HUDEP-2 (cell line): ENCODE measurements at regions not wholly inside any gene's neighbourhood (a gene's known extent, or its start where the extent isn't known, plus 50 kb on each side); places are given as distances from the start of the nearest gene placed in this dataset.
A peak's percentile ranks its signal among the peaks of the same experiment; 100 is the strongest.

Experiments used
- DNase-seq, 76 experiments: peaks; one replicate each; lab custom pipeline; 2025; ENCODE audit not compliant: unreplicated experiment in 76 of 76; lab: John Stamatoyannopoulos, UW

- no peak for DNase-seq
Measured at GRCh38 chr16:74183601-74184360, 112.8 kb upstream of the PSMD7 start.

DNA sequence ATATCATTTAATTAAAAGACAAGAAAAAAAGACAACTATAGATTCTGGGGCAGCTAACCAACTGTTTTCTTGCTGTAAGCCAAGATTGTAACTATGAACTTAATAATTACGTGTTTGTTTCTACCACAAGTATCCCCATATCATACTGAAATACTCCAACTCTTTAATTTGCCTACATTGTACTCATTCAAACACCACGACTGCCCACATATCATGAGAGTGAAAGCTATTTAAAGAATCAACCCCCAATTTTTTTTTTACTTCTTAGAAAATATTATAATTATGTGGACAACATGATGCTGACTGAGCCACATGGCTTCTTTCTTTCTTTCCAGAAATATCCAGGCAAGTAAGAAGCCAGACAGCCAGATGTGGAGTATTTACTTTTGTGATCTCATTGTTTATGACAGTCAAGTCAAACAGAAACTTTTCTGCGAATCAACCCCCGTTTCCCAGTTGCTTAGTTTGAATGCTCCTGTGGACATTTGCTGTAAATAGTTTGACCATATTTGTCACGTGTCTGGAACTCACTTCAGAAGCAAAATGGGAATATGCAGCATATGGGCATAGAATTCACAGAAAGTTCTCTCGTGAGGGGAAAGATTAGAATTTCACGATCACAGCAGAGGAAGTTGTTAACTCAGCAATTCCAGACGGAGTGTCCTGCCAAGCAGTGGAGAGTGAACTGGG lies 126.8 kb upstream of the PSMD7 start:
- no peak for DNase-seq

DNA sequence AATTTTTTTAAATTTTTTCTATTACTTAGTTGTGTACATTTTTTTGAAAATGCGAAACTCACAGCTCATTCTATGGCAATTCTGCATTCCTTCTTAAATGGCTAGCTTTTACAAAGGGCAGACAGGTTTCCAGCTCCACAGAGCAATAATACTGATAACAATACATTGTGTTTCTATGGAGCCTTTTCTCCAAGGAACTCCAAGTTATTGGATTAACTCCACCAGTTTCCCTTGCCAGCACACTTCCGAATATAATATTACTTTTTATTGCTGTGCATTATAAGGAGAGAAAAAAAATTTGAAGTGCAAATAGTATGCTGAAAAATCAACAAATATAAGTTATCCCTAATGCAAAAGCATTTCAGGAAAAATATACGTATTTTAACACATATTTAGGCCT lies 127.5 kb upstream of the PSMD7 start:
- no peak for DNase-seq

- DNase-seq, result no peak
Measured at GRCh38 chr16:74168445-74168844, 128.2 kb upstream of the PSMD7 start.

DNA sequence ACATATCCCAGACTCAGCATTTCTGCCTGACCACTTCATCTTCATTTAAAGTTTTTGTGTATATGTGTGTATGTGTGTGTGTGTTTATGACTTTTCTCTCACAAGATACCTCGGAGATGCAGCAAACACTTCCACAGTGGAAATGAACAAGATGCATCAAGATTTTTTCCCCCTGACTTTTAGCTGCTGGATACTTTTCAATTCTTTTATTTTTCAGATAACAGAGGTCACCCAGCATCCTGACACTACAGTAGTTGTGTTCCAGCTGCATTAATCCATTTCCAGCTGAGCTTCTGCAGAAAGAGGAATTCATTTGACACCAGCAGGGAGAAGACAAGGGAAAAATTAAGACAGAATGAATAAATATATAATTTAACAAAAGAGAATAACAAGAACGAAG lies 130.2 kb upstream of the PSMD7 start:
- no peak for DNase-seq

- no peak for DNase-seq
Measured at GRCh38 chr16:74165566-74166080, 131.0 kb upstream of the PSMD7 start.

GRCh38 chr16:74160759-74161158 lies 135.9 kb upstream of the PSMD7 start:
- no peak for DNase-seq

GRCh38 chr16:74153773-74154172 lies 142.8 kb upstream of the PSMD7 start:
- DNase-seq, result no peak

DNA sequence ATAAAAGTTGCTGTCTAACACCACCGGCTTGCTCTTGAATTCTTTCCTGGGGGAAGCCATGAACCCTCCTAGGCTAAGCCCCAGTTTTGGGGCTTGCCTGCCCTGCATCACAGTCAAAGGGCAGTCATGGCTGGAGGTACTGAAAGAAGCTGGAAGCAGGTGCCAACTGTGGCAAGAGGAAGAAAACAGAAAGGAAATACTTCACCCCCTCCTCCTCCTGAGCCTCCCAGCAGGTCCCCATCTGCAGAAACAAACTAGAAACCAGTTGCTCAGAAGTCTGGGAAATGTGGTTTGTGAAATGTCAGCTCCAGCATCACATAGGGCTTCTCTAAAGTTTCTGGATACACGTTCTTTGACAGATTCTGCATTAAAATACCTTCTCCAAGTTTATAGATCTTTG lies 150.0 kb upstream of the PSMD7 start:
- DNase-seq, result no peak

DNA sequence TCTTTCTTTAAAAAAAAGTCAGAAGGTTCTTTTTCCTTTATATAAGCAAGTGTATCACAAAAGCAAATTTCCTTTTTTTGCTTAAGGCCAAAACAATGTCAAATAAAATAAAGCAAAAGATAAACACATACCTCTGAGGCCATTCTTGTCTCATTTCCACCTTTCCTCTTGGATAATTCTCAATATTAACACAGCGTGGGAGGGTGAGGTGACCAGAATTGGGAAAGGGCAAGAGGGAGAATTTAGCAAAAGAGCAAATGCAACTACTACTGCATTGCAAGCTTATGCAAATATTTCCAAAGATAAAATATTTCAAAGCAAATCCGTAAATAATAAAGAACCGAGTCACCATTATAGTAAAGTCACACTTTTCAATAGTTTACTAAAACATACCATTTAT lies 153.4 kb upstream of the PSMD7 start:
- no peak for DNase-seq

- no peak for DNase-seq
Measured at GRCh38 chr16:74141015-74141414, 155.6 kb upstream of the PSMD7 start.

- DNase-seq, result no peak
Measured at GRCh38 chr16:74140557-74140956, 156.1 kb upstream of the PSMD7 start.

DNA sequence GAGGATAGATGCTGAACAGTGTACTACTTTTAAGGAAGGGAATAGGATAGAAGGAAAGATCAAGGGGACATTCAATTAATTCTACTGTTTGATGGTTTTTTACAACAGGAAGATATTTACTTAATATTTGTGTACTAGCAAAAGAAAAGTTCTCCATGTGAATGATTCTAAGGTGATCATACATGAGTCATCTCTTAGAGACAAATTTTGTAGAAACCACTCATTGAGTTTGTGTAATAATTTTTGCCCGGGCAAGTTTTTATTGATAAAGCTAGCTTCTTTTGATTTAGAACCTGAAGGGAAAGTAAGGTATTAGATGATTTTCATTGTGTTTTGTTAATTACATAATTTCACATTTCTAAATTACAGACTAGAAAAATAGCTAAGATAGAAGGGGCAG lies 172.8 kb upstream of the PSMD7 start:
- no peak for DNase-seq

DNA sequence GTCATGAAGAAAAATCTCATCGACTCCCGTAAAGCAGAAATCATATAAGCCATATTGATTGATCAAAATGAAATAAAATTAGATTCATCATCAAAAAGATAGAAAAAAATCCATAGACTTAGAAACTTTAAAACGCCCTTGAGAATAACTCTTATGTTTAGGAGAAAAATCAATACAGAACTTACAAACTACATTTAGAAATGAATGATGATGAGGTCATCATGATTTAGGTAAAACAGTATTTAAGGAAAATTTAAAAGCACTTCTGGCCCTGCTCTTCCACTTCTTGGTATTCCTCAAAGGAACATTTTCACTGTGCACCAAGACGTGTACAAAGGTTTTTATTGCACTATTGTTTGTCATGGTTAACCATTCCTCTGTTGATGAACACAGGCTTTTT lies 173.4 kb upstream of the PSMD7 start:
- DNase-seq, result no peak

GRCh38 chr16:74117798-74118197 lies 178.8 kb upstream of the PSMD7 start:
- DNase-seq, result no peak

DNA sequence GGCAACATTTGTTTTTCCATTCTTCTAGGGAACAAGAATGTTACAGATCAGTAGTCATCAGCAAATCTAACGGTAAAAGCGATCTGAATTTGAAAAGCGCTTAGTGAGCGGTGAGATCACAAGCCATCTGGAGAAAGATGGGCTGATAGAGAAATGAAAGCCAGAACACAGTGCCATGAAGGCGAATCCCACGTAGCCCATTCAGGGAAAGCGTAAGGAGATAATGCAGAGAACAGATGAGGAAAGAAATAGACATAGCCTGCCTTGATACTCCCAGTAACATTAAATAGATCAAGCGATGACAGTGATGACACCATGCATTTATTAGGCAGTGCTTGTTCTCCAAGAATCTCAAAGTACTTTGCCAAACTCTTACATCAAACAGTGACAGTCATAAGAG lies 183.1 kb upstream of the PSMD7 start:
- no peak for DNase-seq

GRCh38 chr16:74111456-74111982 lies 185.1 kb upstream of the PSMD7 start:
- peak in 1 of 76 experiments; percentile 3 for DNase-seq

DNA sequence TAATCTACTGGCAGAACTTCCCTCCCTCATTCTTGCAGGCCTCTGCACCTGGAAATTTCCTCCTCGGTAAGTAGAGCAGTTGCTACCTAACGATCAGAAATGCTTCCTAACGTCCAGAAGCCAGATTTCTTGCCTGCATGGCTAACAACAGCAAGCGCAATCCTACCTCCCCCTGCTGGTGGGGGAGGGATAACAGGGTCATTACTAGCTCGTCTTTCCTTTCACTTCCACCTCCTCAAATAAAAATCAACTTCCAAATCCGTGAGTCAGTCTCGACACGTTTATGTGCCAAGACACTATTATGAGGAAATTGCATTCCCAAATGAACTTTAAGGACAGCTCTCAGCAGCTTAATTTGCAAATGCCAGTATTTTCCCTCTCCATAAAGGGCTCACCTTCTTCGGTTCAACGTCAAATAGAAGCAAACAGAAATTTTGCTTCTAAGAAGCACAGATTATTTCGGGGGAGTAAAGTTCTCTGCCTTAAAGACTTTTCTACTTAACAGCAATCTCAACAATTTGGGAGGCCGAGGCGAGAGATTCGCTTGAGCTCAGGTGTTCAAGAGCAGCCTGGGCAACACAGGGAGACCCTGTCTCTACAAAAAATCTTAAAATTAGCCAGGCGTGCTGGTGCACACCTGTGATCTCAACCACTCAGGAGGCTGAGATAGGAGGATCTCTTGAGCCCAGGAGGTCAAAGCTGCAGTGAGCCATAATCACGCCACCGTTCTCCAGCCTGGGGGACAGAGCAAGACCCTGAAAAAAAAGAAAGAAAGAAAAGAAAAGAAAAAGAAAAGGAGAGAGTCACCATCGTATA lies 188.6 kb upstream of the PSMD7 start:
- DNase-seq, result peak in 28 of 76 experiments; percentile 1 to 50 (median 11)

- DNase-seq, result no peak
Measured at GRCh38 chr16:74104022-74104421, 192.6 kb upstream of the PSMD7 start.

- DNase-seq, result no peak
Measured at GRCh38 chr16:74101379-74102137, 195.1 kb upstream of the PSMD7 start.
